ENCODE measurements at regions not wholly inside any gene's neighbourhood (a gene's known extent, or its start where the extent isn't known, plus 50 kb on each side); places are given as distances from the start of the nearest gene placed in this dataset.

- intact Hi-C loops (cut with micrococcal nuclease; ENCODE audit: unreplicated experiment) (no loop called here), in situ Hi-C loops (cut with HindIII; ENCODE audit: extremely low pct_ligation_motif_present, low pct_unique_long_range_greater_than_20kb) (no loop called here)
- 33% methylated on average over 3 of the region's 3 CpGs for WGBS (ENCODE audit: low lambda C conversion rate)
- ChIA-PET POLR2A (no interaction called here), CTCF (ENCODE audit: low intra/inter-chr PET ratio, low total read pairs) (no interaction called here)
- H3K79me2 ChIP-seq (ENCODE audit: insufficient read depth, low read length), result no peaks in the 10 kb centered on the region
- no peaks in the 10 kb centered on the region for H4K20me1 ChIP-seq (ENCODE audit: insufficient read depth, low read length)
- no peak for ATAC-seq
- H2AFZ ChIP-seq (ENCODE audit: low read length), result no peak overlapping the region
- no peak for FAIRE-seq
- H3K27ac ChIP-seq (ENCODE audit: extremely low read length, insufficient read depth, low read length), result no peak overlapping the region
- H3K9ac ChIP-seq (ENCODE audit: insufficient read depth, low read depth, low read length), result no peak overlapping the region
- H3K4me1 ChIP-seq (ENCODE audit: insufficient read depth, low read length), result no peaks in the 10 kb centered on the region
- no peaks in the 10 kb centered on the region for H3K27me3 ChIP-seq (ENCODE audit: control insufficient read depth in 1 of 2, insufficient read depth in 2 of 2, low read length in 2 of 2)
- no peaks in the 10 kb centered on the region for H3K9me3 ChIP-seq (ENCODE audit: low read length)
- no peak overlapping the region for H3K4me3 ChIP-seq (replicated peaks in 1 of 3; ENCODE audit: insufficient read depth in 1 of 3, low read depth in 2 of 3, low read length in 3 of 3)
- no peaks in the 10 kb centered on the region for H3K36me3 ChIP-seq (replicated peaks in 1 of 2; ENCODE audit: control insufficient read depth in 1 of 2, insufficient read depth in 2 of 2, low read length in 2 of 2)
- no peak overlapping the region for H3K4me2 ChIP-seq (ENCODE audit: low read depth, low read length)
- BruUV-seq (replicated peaks), result no TSS peak
- no peak for DNase-seq (ENCODE audit: low spot score)
- TF ChIP-seq HNRNPK (IDR thresholded peaks at IDR 0.05; ENCODE audit: low read depth, low read length, poor library complexity, severe bottlenecking), result no peak
- no peak for TF ChIP-seq PHF8 (CRISPR knock-in tag; IDR thresholded peaks at IDR 0.05)
- TF ChIP-seq ZNF572 (CRISPR knock-in tag; IDR thresholded peaks at IDR 0.05), result no peak
- TF ChIP-seq ZNF644 (CRISPR knock-in tag; IDR thresholded peaks at IDR 0.05; ENCODE audit: low read depth), result no peak
- no peak for TF ChIP-seq ZNF136 (CRISPR knock-in tag; IDR thresholded peaks at IDR 0.05; ENCODE audit: low read depth)
- TF ChIP-seq RFXANK (CRISPR knock-in tag; IDR thresholded peaks at IDR 0.05), result no peak
- TF ChIP-seq GRHL1 (CRISPR knock-in tag; conservative IDR thresholded peaks at IDR 0.05), result no peak
- no peak for TF ChIP-seq PRDM10 (CRISPR knock-in tag; IDR thresholded peaks at IDR 0.05; ENCODE audit: low read depth)
- no peak for TF ChIP-seq HOXD1 (CRISPR knock-in tag; IDR thresholded peaks at IDR 0.05)
- no peak for TF ChIP-seq PHB2 (IDR thresholded peaks at IDR 0.05; ENCODE audit: partially characterized antibody)
- TF ChIP-seq ATF6 (CRISPR knock-in tag; conservative IDR thresholded peaks at IDR 0.05), result no peak
- no peak for TF ChIP-seq ZNF281 (CRISPR knock-in tag; IDR thresholded peaks at IDR 0.05; ENCODE audit: borderline replicate concordance)
- no peak for TF ChIP-seq E2F1 (CRISPR knock-in tag; IDR thresholded peaks at IDR 0.05)
- TF ChIP-seq MIXL1 (CRISPR knock-in tag; IDR thresholded peaks at IDR 0.05), result no peak
- no peak for TF ChIP-seq KAT7 (CRISPR knock-in tag; IDR thresholded peaks at IDR 0.05; ENCODE audit: borderline replicate concordance)
Observed at GRCh38 chr6:150510576-150510975, 89.1 kb upstream of the PLEKHG1 start.

Data from HepG2 (cell line).